B cell (primary cell): ENCODE measurements at regions not wholly inside any gene's neighbourhood (a gene's known extent, or its start where the extent isn't known, plus 50 kb on each side); places are given as distances from the start of the nearest gene placed in this dataset.

ENCODE experiments used
- CTCF ChIP-seq: fragments of 200-600 bp; IDR thresholded peaks from one replicate; pipeline ENCODE4 v1.8.0; 2022; ENCODE audit warnings: antibody characterized with exemption, mild to moderate bottlenecking
- EZH2 ChIP-seq: IDR thresholded peaks from 2 replicates; pipeline ENCODE4 v1.6.1; 2012; ENCODE audit warnings: borderline replicate concordance, low read depth, mild to moderate bottlenecking, moderate library complexity, low read length; ENCODE audit not compliant: insufficient read depth, poor library complexity, severe bottlenecking

DNA sequence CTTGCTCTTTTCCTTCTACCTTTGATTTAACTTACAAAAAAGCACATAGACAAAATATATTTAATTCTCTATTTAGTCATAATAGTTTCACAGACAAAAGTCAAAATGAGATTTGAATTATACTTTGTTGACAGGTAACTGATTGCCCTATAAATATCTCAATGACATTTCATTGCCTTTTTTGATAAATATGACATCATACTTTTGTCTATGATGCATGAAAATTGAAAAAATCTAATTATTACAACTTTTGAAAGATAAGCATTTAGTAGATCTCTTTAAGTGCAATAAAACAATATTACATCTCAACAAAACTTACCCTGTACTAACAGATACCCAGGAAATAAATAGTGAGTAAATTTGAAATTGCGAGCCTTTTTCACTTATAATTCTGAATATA is 147.9 kb downstream of the SERPINI1 start:
- no peak for TF ChIP-seq CTCF
- no peak for TF ChIP-seq EZH2
